ENCODE measurements at regions not wholly inside any gene's neighbourhood (a gene's known extent, or its start where the extent isn't known, plus 50 kb on each side); places are given as distances from the start of the nearest gene placed in this dataset.
A peak's percentile ranks its signal among the peaks of the same experiment; 100 is the strongest.

- no peak for DNase-seq (ENCODE audit: low read depth)
These were observed 931.9 kb upstream of the TMEM132C start for GRCh38 chr12:127334912-127335644.

DNA sequence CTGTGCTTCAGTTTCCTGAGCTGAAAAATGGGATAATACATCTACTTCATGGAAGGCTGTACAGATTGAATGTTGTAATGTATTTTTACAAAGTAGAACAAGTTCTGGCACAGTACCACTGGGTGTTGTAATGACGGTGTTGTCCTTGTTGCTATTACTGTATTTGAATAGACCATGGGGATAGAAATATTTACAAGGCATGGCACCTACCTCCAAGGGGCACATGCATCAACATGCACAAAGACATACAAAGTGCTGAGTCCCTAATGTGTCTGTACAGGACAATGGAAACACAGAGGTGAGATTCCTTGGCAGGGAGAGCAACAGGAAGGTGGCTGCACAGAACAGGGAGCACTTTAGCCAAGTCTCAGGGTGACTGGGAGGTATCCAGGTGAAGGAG, 930.6 kb upstream of the TMEM132C start:
- no peak for DNase-seq (ENCODE audit: low read depth)

- no peak for DNase-seq (ENCODE audit: low read depth)
These were observed 927.9 kb upstream of the TMEM132C start for GRCh38 chr12:127339065-127339464.

DNA sequence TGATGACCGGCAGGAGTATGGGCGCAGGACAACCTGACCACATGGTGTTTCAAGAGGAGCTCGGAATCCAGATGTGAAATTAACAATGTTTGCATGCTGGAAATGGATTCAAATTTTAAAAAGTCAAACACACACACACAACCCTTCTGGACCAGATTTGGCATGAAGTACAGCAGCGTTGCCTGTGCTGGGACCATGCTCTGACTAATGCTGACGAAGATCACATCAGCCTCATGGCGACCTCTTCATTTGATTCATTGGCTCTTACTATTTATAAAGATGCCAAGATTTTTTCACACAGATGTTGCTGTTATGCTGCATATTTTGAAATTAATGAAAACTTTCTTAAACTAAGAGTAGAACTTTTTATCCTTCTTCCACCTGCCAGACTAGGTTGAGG, 926.6 kb upstream of the TMEM132C start:
- DNase-seq (ENCODE audit: low read depth), result no peak

DNA sequence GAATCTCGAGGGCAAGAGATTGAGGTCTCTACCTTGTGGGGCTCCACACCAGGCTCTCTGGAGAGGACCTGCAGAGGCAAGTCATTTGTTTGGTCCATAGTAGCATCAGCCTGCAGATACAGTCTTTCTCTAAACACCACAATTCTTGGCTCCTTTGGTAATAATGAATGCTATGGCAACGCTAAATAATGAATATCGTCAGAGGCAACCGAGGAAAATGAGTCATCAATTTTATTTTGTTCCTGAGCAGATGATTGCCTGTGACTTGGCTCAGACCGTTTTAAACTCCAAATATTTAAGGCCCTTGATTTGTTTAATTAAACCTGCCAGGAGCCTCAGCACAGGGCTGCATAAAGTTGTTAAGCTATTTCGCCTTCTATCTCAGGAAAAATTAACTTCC, 924.1 kb upstream of the TMEM132C start:
- DNase-seq (ENCODE audit: low read depth), result no peak

DNA sequence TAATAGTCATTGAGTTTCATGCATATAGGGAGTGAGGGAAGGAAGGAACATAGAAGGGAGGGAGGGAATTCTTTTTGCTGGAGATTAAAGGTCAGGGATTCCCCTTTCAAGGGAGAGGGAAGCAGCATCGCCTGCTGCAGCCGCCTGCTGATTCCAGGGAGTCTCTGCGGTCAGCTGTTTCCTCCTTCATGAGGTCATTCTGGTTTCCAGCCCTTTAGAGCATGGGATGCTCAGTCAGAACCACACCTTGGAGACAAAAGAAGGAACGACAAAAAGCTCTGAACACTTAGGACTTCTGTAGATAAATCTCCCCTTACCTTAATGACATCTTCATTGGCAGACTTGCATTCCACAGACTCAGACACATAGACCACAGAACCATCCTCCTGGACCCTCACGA, 923.0 kb upstream of the TMEM132C start:
- no peak for DNase-seq (ENCODE audit: low read depth)

- no peak for DNase-seq (ENCODE audit: low read depth)
These were observed 915.4 kb upstream of the TMEM132C start for GRCh38 chr12:127351481-127352010.

DNA sequence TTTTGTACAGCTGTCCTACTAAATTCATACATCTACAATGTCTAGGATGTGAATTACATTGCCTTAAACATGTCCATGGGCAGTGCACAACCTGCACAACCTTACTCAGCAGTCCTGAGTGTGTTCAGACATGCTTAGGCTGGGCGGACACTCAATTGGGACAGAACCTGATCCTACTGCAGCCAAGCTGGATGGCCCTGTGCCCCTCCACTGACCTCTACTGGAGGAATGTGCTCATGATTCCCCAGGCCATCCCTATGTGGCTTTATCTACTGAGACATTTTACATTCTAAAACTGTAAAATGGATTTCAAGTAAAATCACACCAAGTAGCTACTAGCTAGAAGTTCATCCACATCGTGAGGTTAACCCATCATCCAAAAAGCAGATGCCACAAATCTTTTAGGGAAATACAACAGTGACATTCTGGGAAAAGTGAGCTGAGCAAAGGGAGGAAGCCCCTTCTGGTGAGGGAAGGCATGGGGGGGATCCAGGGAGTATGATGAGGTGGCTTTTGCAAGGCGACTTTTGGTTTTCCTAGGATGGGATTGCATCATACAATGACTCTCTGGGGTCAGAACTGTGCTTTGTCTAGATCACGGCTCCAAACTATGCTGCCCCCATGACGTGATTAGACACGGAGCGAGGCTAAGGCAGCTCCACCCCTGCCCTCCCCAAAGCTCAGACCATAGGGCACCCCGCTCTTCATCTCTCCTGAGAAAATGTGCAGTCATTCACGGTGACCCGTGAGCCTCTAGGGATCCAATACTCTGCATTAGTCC, 911.7 kb upstream of the TMEM132C start:
- no peak for DNase-seq (ENCODE audit: low read depth)

GRCh38 chr12:127358888-127359287, 908.1 kb upstream of the TMEM132C start:
- peak; percentile 4 for DNase-seq (ENCODE audit: low read depth)

DNA sequence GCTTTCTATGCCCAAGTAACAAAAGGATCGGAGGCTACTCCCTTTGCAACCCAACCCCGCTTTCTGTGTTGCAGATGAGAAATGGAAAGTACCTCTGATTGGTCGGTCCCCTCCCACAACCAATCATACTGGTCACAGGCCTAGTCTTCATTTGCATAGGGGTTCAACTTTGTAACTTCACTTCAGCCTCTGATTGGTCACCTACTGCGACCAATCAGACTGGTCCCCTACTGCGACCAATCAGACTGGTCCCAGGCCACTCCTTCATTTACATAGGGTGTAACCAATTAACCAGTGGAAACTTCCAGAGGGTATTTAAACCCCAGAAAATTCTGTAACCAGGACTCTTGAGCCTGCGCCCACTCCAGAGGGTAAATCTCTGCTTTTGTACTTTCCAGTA, 906.4 kb upstream of the TMEM132C start:
- no peak for DNase-seq (ENCODE audit: low read depth)

DNA sequence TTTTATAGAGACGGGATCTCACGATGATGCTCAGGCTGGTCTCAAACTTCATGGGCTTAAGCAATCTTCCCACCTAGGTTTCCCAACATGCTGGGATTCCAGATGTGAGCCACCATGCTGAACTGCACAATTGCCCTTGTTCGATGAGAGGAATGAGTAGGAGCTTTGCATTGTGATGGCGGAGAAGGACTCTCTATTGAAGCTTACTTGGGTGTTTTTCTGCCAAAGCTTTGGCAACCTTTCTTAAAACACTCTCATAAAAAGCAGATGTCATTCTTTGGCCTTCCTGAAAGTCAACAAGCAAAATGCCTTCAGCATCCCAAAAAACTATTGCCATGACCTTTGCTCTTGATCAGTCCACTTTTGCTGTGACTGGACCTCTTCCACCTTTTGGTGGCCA, 904.8 kb upstream of the TMEM132C start:
- DNase-seq (ENCODE audit: low read depth), result no peak

DNA sequence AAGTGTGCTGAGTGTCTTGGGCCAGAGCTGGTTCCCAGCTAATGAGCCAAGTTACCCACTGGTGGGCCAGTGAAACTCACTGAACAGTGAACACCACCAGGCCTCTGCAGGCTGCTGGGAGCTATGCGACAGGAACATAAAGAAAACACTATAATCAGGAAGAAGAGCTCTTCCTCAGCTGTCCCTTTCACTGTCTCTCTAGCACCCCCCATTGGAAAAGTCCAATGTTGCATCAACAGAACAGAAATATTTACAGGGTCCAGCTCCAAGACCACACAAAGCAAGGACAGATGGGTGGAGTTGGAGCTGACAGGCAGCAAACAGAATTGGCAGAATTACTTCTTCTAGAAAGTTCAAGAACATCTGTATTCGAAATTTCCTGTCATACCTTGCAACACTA, 903.6 kb upstream of the TMEM132C start:
- no peak for DNase-seq (ENCODE audit: low read depth)

DNA sequence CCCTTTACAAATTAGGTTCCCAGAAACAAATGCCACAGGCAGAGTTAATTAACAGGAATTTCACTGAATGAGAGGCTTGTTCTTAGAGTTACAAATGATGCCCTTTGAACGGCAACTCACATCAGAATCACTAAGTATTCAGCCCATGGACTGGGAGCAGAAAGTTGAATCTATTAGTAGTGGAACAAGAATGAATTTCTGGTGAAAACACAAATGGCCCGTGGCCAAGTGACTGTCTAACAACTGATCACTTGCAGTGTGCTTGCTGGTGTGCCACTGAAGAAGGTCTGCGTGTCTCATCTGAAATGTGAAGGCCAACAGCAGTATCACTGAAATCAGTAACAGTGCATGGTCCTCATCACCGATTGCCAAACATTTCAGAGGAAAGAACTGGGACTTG, 893.4 kb upstream of the TMEM132C start:
- no peak for DNase-seq (ENCODE audit: low read depth)

DNA sequence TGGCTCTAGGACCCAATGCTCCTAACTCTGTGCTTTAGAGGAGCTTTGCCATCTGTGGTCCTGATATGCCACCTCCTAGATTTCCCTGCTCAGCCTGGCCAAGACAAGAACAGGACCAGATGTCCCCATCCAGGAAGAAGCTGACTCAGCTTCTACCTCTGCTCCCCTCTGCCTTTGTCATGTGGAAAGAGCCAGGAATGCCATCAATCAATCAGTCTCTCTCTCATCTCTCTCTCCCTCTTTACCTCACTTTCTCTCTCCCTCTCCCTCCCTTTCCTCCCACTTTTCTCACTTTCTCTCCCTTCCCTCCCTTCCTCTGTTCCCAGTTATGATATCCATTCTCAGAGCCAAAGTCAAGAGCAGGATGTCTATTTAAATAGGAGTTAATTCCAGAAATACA, 892.5 kb upstream of the TMEM132C start:
- DNase-seq (ENCODE audit: low read depth), result no peak

DNA sequence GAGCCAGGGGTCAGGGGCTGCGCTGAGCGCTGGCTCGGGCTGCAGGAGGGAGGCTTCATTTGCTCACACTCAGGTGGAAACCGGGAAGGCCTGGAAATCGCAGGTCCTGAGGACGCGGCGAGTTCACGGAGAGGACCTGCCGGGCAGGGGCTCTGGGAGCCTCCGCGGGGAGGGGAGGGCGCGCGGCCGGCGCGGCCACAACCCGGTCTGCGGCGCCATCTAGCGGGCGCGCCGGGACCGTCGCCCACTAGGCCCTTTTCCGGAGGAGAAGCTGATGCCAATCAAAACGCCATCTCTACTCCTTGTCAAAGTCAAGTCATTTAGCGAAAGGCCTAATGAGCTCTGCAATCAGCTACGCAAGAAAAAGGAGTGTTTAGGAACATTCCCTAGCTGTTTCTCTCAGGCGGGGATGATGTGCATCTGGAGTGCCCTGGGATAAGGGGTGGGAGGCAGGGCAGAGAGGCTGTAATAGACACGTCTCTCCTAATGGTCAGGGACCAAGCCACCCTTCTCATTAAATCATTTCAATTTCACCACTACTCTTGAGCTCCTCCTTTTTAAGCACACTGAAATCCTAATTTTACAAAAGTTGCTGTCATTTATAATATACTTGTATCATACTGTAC, 885.8 kb upstream of the TMEM132C start:
- DNase-seq (ENCODE audit: low read depth), result no peak

GRCh38 chr12:127381681-127382080, 885.3 kb upstream of the TMEM132C start:
- no peak for DNase-seq (ENCODE audit: low read depth)

GRCh38 chr12:127383281-127383680, 883.7 kb upstream of the TMEM132C start:
- no peak for DNase-seq (ENCODE audit: low read depth)

DNA sequence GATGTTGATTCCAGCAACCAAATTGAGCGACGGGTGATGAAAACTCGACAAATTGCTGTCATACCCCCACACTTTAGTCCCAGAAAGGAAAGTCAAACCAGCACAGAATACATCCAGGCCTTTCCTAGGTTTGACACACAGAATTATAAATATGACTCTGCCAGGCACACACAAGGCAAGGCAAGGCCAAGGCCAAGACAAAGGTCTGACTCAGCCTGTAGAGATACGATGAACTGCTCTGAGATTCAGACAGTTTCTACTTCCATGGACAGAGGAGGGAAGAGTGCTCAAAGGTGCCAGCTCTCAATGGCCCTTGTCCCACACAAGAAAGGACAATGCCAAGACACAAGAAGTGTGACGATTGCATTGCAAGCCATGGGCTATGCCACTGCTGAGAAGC, 880.2 kb upstream of the TMEM132C start:
- no peak for DNase-seq (ENCODE audit: low read depth)

- DNase-seq (ENCODE audit: low read depth), result no peak
These were observed 878.0 kb upstream of the TMEM132C start for GRCh38 chr12:127388985-127389384.

DNA sequence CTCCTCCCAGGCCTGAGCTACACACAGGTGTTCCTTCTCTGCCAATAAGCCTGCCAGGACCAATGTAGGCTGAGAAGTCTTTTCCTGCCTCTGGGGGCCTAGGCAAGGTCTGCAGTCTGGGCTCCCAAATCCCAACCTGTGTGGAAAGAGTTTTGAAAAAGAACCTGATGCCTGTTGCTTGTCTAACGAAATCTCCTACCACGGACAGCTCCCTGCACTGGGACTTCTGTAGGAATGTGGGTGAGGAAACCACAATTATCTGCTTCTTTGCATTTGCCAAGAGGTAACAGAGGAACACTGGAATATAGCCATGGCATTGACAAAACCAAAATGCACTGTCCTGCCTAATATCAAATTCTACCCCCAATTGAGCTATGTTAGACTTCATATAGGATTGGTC, 877.0 kb upstream of the TMEM132C start:
- DNase-seq (ENCODE audit: low read depth), result no peak

- DNase-seq (ENCODE audit: low read depth), result no peak
These were observed 873.5 kb upstream of the TMEM132C start for GRCh38 chr12:127393465-127393864.

- no peak for DNase-seq (ENCODE audit: low read depth)
These were observed 873.1 kb upstream of the TMEM132C start for GRCh38 chr12:127393896-127394295.

GRCh38 chr12:127396734-127397133, 870.2 kb upstream of the TMEM132C start:
- DNase-seq (ENCODE audit: low read depth), result no peak
